ENCODE measurements at regions not wholly inside any gene's neighbourhood (a gene's known extent, or its start where the extent isn't known, plus 50 kb on each side); places are given as distances from the start of the nearest gene placed in this dataset.

DNA sequence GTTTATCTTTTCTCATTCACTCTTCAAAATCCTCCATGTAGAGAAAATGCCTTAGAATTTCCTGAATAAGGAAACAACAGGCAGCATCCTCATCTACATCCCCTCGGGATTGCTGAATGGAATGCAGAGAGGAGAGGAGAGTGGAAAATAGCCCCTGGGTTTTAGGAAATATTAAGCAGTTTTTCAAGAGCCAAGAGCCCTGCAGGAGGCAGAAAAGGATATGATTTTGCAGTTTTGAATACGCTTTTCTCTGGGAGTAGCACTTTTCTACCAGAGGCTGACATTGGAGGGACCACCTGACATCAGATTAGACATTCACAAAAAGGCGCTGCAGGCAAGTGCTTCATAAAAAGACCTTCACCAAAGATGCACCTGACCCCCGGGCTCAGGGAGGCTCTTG, 362.2 kb upstream of the SFSWAP start:
- Histone ChIP-seq H3K9me3 (ENCODE audit: severe bottlenecking) (no peaks in the 10 kb centered on the region), H3K36me3 (no peaks in the 10 kb centered on the region), H3K4me3 (ENCODE audit: low read depth, low read length) (no peak overlapping the region), H3K27ac (no peak overlapping the region), H3K27me3 (ENCODE audit: insufficient read depth, low read depth, severe bottlenecking) (no peaks in the 10 kb centered on the region)
- TF ChIP-seq, protein P1, sequence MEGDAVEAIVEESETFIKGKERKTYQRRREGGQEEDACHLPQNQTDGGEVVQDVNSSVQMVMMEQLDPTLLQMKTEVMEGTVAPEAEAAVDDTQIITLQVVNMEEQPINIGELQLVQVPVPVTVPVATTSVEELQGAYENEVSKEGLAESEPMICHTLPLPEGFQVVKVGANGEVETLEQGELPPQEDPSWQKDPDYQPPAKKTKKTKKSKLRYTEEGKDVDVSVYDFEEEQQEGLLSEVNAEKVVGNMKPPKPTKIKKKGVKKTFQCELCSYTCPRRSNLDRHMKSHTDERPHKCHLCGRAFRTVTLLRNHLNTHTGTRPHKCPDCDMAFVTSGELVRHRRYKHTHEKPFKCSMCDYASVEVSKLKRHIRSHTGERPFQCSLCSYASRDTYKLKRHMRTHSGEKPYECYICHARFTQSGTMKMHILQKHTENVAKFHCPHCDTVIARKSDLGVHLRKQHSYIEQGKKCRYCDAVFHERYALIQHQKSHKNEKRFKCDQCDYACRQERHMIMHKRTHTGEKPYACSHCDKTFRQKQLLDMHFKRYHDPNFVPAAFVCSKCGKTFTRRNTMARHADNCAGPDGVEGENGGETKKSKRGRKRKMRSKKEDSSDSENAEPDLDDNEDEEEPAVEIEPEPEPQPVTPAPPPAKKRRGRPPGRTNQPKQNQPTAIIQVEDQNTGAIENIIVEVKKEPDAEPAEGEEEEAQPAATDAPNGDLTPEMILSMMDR (IDR thresholded peaks at IDR 0.05; ENCODE audit: low read depth, low read length), result no peak
- DNase-seq, result no peak

DNA sequence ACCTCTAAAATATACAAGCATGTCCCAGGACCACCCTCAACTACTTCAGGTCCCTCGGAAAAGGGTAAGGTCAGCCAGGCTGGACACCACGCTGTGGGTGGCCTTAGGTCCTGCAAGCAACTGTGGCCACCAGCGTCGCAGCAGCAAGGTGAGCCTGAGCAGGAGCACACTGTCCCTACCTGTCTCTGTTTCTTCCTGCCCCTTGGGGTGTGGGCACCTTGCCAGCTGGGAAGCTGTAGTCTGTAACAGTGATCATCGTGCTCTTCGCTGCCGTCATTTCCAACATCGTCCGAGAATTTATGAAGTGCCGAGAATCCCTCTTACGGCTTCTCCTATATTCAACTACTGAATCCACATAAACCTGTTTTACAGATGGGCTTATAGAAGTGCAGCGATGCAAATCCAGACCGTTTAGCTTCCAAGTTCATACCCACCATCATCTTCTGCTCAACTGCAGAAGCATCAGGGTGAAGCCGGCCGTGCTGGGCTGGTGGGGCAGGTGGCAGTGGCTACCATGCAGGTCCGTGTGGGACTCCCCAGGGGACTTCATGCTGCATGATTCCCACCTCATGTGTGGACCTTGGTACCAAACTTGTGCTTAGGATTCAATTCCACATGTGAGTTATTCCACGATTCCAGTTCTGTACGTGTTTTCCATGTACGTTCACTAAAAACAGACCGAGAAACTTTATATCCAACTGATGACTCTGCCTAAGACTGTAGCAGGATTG, 361.3 kb upstream of the SFSWAP start:
- Histone ChIP-seq H3K9me3 (ENCODE audit: severe bottlenecking) (no peaks in the 10 kb centered on the region), H3K27me3 (ENCODE audit: insufficient read depth, low read depth, severe bottlenecking) (no peaks in the 10 kb centered on the region), H3K36me3 (no peaks in the 10 kb centered on the region), H3K4me3 (ENCODE audit: low read depth, low read length) (no peak overlapping the region), H3K27ac (no peak overlapping the region)
- TF ChIP-seq, protein P1 (IDR thresholded peaks at IDR 0.05; ENCODE audit: low read depth, low read length), result no peak
- DNase-seq, result no peak

DNA sequence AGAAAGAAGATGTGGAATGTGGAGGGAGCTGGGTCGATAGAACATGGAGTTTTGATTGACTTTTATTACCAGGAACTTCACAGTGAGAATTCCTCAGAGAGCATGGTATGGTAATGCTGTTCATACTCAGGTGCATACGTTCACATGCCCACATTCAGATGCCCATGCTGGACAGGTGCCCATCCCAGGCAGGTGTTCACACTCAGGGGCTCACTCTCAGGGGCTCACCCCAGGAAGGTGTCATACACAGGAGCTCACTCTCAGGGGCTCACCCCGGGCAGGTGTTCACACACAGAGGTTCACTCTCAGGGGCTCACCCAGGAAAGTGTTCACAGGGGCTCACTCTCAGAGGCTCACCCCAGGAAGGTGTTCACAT, 360.0 kb upstream of the SFSWAP start:
- DNase-seq, result no peak
- Histone ChIP-seq H3K27ac (no peak overlapping the region), H3K4me3 (ENCODE audit: low read depth, low read length) (no peak overlapping the region), H3K9me3 (ENCODE audit: severe bottlenecking) (no peaks in the 10 kb centered on the region), H3K27me3 (ENCODE audit: insufficient read depth, low read depth, severe bottlenecking) (no peaks in the 10 kb centered on the region), H3K36me3 (no peaks in the 10 kb centered on the region)
- TF ChIP-seq, protein P1 (IDR thresholded peaks at IDR 0.05; ENCODE audit: low read depth, low read length), result no peak

DNA sequence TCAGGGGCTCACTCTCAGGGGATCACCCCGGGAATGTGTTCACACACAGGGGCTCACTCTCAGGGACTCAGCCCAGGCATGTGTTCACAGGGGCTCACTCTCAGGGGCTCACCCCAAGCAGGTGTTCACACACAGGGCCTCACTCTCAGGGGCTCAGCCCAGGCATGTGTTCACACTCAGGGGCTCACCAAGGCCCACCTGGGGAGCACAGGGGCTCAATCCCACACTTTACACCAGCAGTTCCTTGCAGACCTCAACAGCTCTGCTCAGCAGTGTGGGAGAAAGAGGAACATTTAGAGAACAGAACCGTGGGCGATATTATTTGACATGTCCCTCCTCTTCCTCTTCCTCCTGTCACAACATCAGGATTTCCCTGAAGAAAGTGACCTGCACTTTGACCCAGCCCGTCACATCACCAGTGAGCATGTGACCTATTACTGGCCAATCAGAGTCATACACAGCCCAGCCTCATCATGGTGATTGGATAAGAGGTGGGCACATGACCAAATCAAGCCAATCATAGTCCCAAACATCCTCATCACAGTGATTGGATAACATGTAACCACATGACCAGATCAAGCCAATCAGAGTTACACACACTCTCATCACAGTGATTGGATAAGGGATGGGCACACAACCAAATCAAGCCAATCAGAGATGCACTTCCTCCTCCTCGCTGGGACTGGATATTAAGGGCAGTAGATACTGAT, 359.4 kb upstream of the SFSWAP start:
- no peaks in the 10 kb centered on the region for H3K27me3 ChIP-seq (ENCODE audit: insufficient read depth, low read depth, severe bottlenecking)
- H3K4me3 ChIP-seq (ENCODE audit: low read depth, low read length), result no peak overlapping the region
- TF ChIP-seq, protein P1 (IDR thresholded peaks at IDR 0.05; ENCODE audit: low read depth, low read length), result no peak
- no peaks in the 10 kb centered on the region for H3K9me3 ChIP-seq (ENCODE audit: severe bottlenecking)
- no peak for DNase-seq
- H3K27ac ChIP-seq, result no peak overlapping the region
- no peaks in the 10 kb centered on the region for H3K36me3 ChIP-seq

DNA sequence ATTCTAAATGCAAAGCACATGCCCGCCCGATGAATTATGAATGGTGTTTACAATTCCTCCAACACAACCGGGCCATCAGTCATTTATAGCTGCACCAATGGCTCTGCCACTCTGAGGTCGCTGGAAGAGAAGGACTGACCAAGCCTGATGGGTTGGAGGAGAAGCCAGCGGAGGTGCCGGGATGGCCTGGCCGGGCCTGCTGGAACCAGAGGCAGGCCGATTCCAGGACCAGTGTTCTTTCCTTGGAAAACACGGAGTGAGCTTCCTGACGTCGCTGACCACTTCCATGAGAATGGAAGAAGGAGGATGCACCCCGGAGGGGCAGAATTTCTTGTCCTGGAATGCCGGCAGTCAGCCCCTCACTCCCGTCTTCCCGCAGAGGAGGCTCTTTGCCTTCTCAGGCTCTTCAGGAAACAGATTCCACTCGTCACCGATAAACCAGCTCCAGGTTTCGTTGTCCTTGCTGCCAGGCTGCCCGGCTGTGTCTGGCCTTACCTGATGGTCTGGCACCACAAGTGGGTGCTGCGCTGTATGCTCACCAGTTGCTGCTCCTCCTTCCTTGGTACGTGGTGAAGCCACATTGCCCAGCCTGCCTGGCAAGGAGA, 358.5 kb upstream of the SFSWAP start:
- Histone ChIP-seq H3K27ac (no peak overlapping the region), H3K9me3 (ENCODE audit: severe bottlenecking) (no peaks in the 10 kb centered on the region)
- TF ChIP-seq, protein P1 (IDR thresholded peaks at IDR 0.05; ENCODE audit: low read depth, low read length), result no peak

More for the DNA sequence above, 358.5 kb upstream of the SFSWAP start:
- Histone ChIP-seq H3K36me3 (no peaks in the 10 kb centered on the region), H3K27me3 (ENCODE audit: insufficient read depth, low read depth, severe bottlenecking) (no peaks in the 10 kb centered on the region), H3K4me3 (ENCODE audit: low read depth, low read length) (no peak overlapping the region)
- DNase-seq, result no peak
